ENCODE measurements at regions not wholly inside any gene's neighbourhood (a gene's known extent, or its start where the extent isn't known, plus 50 kb on each side); places are given as distances from the start of the nearest gene placed in this dataset.

GRCh38 chr2:146265656-146266055 is 1579.2 kb upstream of the ACVR2A start:
- no peak for DNase-seq (ENCODE audit: low read depth in 3 of 3, low spot score in 1 of 3)

GRCh38 chr2:146262606-146263005 is 1582.2 kb upstream of the ACVR2A start:
- DNase-seq (ENCODE audit: low read depth in 3 of 3, low spot score in 1 of 3) = no peak

GRCh38 chr2:146260551-146260950 is 1584.3 kb upstream of the ACVR2A start:
- DNase-seq (ENCODE audit: low read depth in 3 of 3, low spot score in 1 of 3) = no peak

GRCh38 chr2:146259816-146260215 is 1585.0 kb upstream of the ACVR2A start:
- no peak for DNase-seq (ENCODE audit: low read depth in 3 of 3, low spot score in 1 of 3)

GRCh38 chr2:146258071-146258470 is 1586.8 kb upstream of the ACVR2A start:
- no peak for DNase-seq (ENCODE audit: low read depth in 3 of 3, low spot score in 1 of 3)

GRCh38 chr2:146252119-146252518 is 1592.7 kb upstream of the ACVR2A start:
- no peak for DNase-seq (ENCODE audit: low read depth in 3 of 3, low spot score in 1 of 3)

- DNase-seq (ENCODE audit: low read depth in 3 of 3, low spot score in 1 of 3) = no peak
Measured at GRCh38 chr2:146251328-146251727, 1593.5 kb upstream of the ACVR2A start.

GRCh38 chr2:146246736-146247523 is 1597.9 kb upstream of the ACVR2A start:
- no peak for DNase-seq (ENCODE audit: low read depth in 3 of 3, low spot score in 1 of 3)

- no peak for DNase-seq (ENCODE audit: low read depth in 3 of 3, low spot score in 1 of 3)
Measured at GRCh38 chr2:146246002-146246735, 1598.7 kb upstream of the ACVR2A start.

- no peak for DNase-seq (ENCODE audit: low read depth in 3 of 3, low spot score in 1 of 3)
Measured at GRCh38 chr2:146244830-146245229, 1600.0 kb upstream of the ACVR2A start.

- no peak for DNase-seq (ENCODE audit: low read depth in 3 of 3, low spot score in 1 of 3)
Measured at GRCh38 chr2:146244131-146244530, 1600.7 kb upstream of the ACVR2A start.

- no peak for DNase-seq (ENCODE audit: low read depth in 3 of 3, low spot score in 1 of 3)
Measured at GRCh38 chr2:146241023-146241422, 1603.8 kb upstream of the ACVR2A start.

- DNase-seq (ENCODE audit: low read depth in 3 of 3, low spot score in 1 of 3) = no peak
Measured at GRCh38 chr2:146240391-146240790, 1604.4 kb upstream of the ACVR2A start.

- no peak for DNase-seq (ENCODE audit: low read depth in 3 of 3, low spot score in 1 of 3)
Measured at GRCh38 chr2:146239392-146240135, 1605.3 kb upstream of the ACVR2A start.

- no peak for DNase-seq (ENCODE audit: low read depth in 3 of 3, low spot score in 1 of 3)
Measured at GRCh38 chr2:146238254-146238966, 1606.4 kb upstream of the ACVR2A start.

GRCh38 chr2:146235158-146235557 is 1609.7 kb upstream of the ACVR2A start:
- DNase-seq (ENCODE audit: low read depth in 3 of 3, low spot score in 1 of 3) = no peak

GRCh38 chr2:146229508-146230155 is 1615.2 kb upstream of the ACVR2A start:
- no peak for DNase-seq (ENCODE audit: low read depth in 3 of 3, low spot score in 1 of 3)

- no peak for DNase-seq (ENCODE audit: low read depth in 3 of 3, low spot score in 1 of 3)
Measured at GRCh38 chr2:146228466-146229058, 1616.3 kb upstream of the ACVR2A start.

- DNase-seq (ENCODE audit: low read depth in 3 of 3, low spot score in 1 of 3) = no peak
Measured at GRCh38 chr2:146228020-146228393, 1616.8 kb upstream of the ACVR2A start.
